SK-N-SH (cell line): ENCODE measurements at regions not wholly inside any gene's neighbourhood (a gene's known extent, or its start where the extent isn't known, plus 50 kb on each side); places are given as distances from the start of the nearest gene placed in this dataset.

Source experiments
- CTCF ChIA-PET: fragments of 300-600, 350-600 bp; formaldehyde crosslinking; extraction: SDS; loops from one replicate; lab custom pipeline; 2021; lab: Yijun Ruan, JAX
- POLR2A ChIA-PET: fragments of 350-600 bp; sonication (Branson Sonifier 250); formaldehyde crosslinking; extraction: SDS; loops from one replicate; lab custom pipeline; 2020; ENCODE audit warnings: antibody characterized with exemption, inconsistent platforms; lab: Yijun Ruan, JAX
- DNase-seq: peaks from one replicate; pipeline ENCODE4 v3.0.0; 2012
- H2AFZ ChIP-seq: fragments of 200-600 bp; sonication (generic); 2 replicates; pipeline ENCODE4 v1.8.1; 2016; ENCODE audit warnings: antibody characterized with exemption, mild to moderate bottlenecking, low read depth
- H3F3A ChIP-seq: fragments of 200-600 bp; sonication (generic); replicated peaks from 2 replicates; pipeline ENCODE3; 2016; ENCODE audit warnings: antibody characterized with exemption, mild to moderate bottlenecking; ENCODE audit not compliant: insufficient read depth
- H3K27ac ChIP-seq, 2 experiments: fragments of 200-500 bp in 1 of 2; fragments of 200-600 bp in 1 of 2; sonication (Bioruptor generic) in 1 of 2; sonication (generic), shearing (Covaris generic) in 1 of 2; 2 replicates each; pipeline versions ENCODE4 v1.5.1 to v1.6.1; 2014 to 2016; ENCODE audit warnings: low read depth in 2 of 2, inconsistent platforms in 1 of 2, low read length in 1 of 2, mild to moderate bottlenecking in 1 of 2, mixed read lengths in 1 of 2
- H3K27me3 ChIP-seq: fragments of 200-600 bp; sonication (generic), shearing (Covaris generic); 2 replicates; pipeline ENCODE4 v1.6.1; 2016; ENCODE audit warnings: mixed run types; ENCODE audit not compliant: insufficient read depth
- H3K36me3 ChIP-seq, 2 experiments: fragments of 200-500 bp in 1 of 2; fragments of 200-600 bp in 1 of 2; sonication (Bioruptor generic) in 1 of 2; sonication (generic) in 1 of 2; replicated peaks in 1 of 2; 2 replicates each; pipeline versions ENCODE3 to v1.5.1; 2014 to 2016; ENCODE audit warnings: low read length in 1 of 2, mild to moderate bottlenecking in 1 of 2; ENCODE audit not compliant: insufficient read depth in 2 of 2, control insufficient read depth in 1 of 2
- H3K4me1 ChIP-seq, 2 experiments: fragments of 200-500 bp in 1 of 2; fragments of 200-600 bp in 1 of 2; sonication (Bioruptor generic) in 1 of 2; sonication (generic), shearing (Covaris generic) in 1 of 2; 2 replicates each; pipeline versions ENCODE4 v1.5.1 to v1.6.1; 2014 to 2016; ENCODE audit warnings: low read depth in 1 of 2, low read length in 1 of 2, mixed run types in 1 of 2; ENCODE audit not compliant: insufficient read depth in 2 of 2, control insufficient read depth in 1 of 2
- H3K4me2 ChIP-seq: fragments of 200-600 bp; sonication (generic), shearing (Covaris generic); 2 replicates; pipeline ENCODE4 v1.6.1; 2017; ENCODE audit warnings: mixed run types
- H3K4me3 ChIP-seq, 2 experiments: fragments of 200-500 bp in 1 of 2; fragments of 200-600 bp in 1 of 2; sonication (Bioruptor generic) in 1 of 2; sonication (generic), shearing (Covaris generic) in 1 of 2; 2 replicates each; pipeline versions ENCODE4 v1.5.1 to v1.8.1; 2014 to 2016; ENCODE audit warnings: low read depth in 2 of 2, inconsistent platforms in 1 of 2, low read length in 1 of 2, mild to moderate bottlenecking in 1 of 2, mixed read lengths in 1 of 2, moderate library complexity in 1 of 2
- H3K79me2 ChIP-seq: fragments of 200-600 bp; sonication (generic); 2 replicates; pipeline ENCODE4 v1.8.1; 2017; ENCODE audit warnings: mild to moderate bottlenecking; ENCODE audit not compliant: insufficient read depth
- H3K9ac ChIP-seq: fragments of 200-600 bp; sonication (generic); 2 replicates; pipeline ENCODE4 v1.6.1; 2017; ENCODE audit warnings: mixed run types
- H3K9me2 ChIP-seq: fragments of 200-600 bp; sonication (generic); 2 replicates; pipeline ENCODE4 v1.6.1; 2017; ENCODE audit warnings: mixed run types
- H3K9me3 ChIP-seq: fragments of 200-600 bp; sonication (generic); 2 replicates; pipeline ENCODE4 v1.6.1; 2017; ENCODE audit warnings: mixed run types, mild to moderate bottlenecking, moderate library complexity
- H4K20me1 ChIP-seq: fragments of 200-600 bp; sonication (generic); 2 replicates; pipeline ENCODE4 v1.6.1; 2017; ENCODE audit warnings: mild to moderate bottlenecking, mixed run types; ENCODE audit not compliant: insufficient read depth
- CHD2 ChIP-seq: fragments of 150-350 bp; IDR thresholded peaks from 2 replicates; pipeline ENCODE4 v1.6.1; 2018; ENCODE audit warnings: low read length; ENCODE audit not compliant: partially characterized antibody
- CTCF ChIP-seq: fragments of 200-600 bp; sonication (generic); IDR thresholded peaks from 2 replicates; pipeline ENCODE4 v1.6.1; 2017; ENCODE audit warnings: antibody characterized with exemption, mild to moderate bottlenecking, moderate library complexity
- EP300 ChIP-seq, 2 experiments: IDR thresholded peaks; 2 replicates each; pipeline versions ENCODE4 v1.4.0 to v1.6.1; 2012; ENCODE audit warnings: borderline replicate concordance in 1 of 2, low read depth in 1 of 2, low read length in 1 of 2
- EZH2phosphoT487 ChIP-seq: fragments of 200-600 bp; sonication (generic); IDR thresholded peaks from 2 replicates; pipeline ENCODE4 v1.6.1; 2017; ENCODE audit warnings: low read depth, mixed run types, mild to moderate bottlenecking, antibody characterized with exemption, moderate library complexity, borderline replicate concordance
- FOSL2 ChIP-seq: IDR thresholded peaks from 2 replicates; pipeline ENCODE4 v1.4.0; 2012; ENCODE audit warnings: low read depth, mild to moderate bottlenecking, moderate library complexity, borderline replicate concordance
- GABPA ChIP-seq: IDR thresholded peaks from 2 replicates; pipeline ENCODE4 v1.4.0; 2012; ENCODE audit warnings: low read depth, mild to moderate bottlenecking
- GATA2 ChIP-seq: sonication (generic); formaldehyde crosslinking; IDR thresholded peaks from 2 replicates; pipeline ENCODE4 v1.5.0; 2020; ENCODE audit warnings: mild to moderate bottlenecking, missing genetic modification reagents
- MXI1 ChIP-seq: IDR thresholded peaks from 2 replicates; pipeline ENCODE4 v1.6.1; 2012; ENCODE audit warnings: mild to moderate bottlenecking, low read depth, low read length, improper control_type of control experiment
- NRF1 ChIP-seq: IDR thresholded peaks from 2 replicates; pipeline ENCODE4 v1.6.1; 2012; ENCODE audit warnings: low read depth, mild to moderate bottlenecking, low read length
- POLR2AphosphoS5 ChIP-seq: IDR thresholded peaks from 2 replicates; pipeline ENCODE4 v1.6.1; 2012; ENCODE audit warnings: low read depth, low read length
- RAD21 ChIP-seq: IDR thresholded peaks from 2 replicates; pipeline ENCODE4 v1.6.1; 2012; ENCODE audit warnings: mild to moderate bottlenecking, low read length
- RCOR1 ChIP-seq: fragments of 150-350 bp; IDR thresholded peaks from 2 replicates; pipeline ENCODE4 v1.6.1; 2017; ENCODE audit warnings: antibody characterized with exemption, low read length
- SIN3A ChIP-seq: IDR thresholded peaks from 2 replicates; pipeline ENCODE4 v1.6.1; 2012; ENCODE audit warnings: low read depth, mild to moderate bottlenecking, low read length, moderate library complexity, borderline replicate concordance
- SMC3 ChIP-seq: IDR thresholded peaks from 2 replicates; pipeline ENCODE4 v1.6.1; 2012; ENCODE audit warnings: low read depth, low read length, improper control_type of control experiment
- TAF1 ChIP-seq: IDR thresholded peaks from 2 replicates; pipeline ENCODE4 v1.6.1; 2012; ENCODE audit warnings: low read depth, mild to moderate bottlenecking, low read length, moderate library complexity, borderline replicate concordance
- TEAD4 ChIP-seq: IDR thresholded peaks from 2 replicates; pipeline ENCODE4 v1.4.0; 2012; ENCODE audit warnings: mild to moderate bottlenecking, borderline replicate concordance; ENCODE audit not compliant: insufficient read depth
- WGBS: methylation state at CpG from one replicate; pipeline ENCODE4 v1.1.6; 2017; ENCODE audit warnings: low lambda C conversion rate; 5-methylcytosine and 5-hydroxymethylcytosine counted together
- TF ChIP-seq, protein P1 (sequence below): fragments of 150-350 bp; IDR thresholded peaks from 2 replicates; pipeline ENCODE4 v1.6.1; 2017; ENCODE audit warnings: antibody characterized with exemption, low read length, low read depth, borderline replicate concordance
- TF ChIP-seq, protein P2 (sequence below): IDR thresholded peaks from 2 replicates; pipeline ENCODE4 v1.4.0; 2012; ENCODE audit warnings: low read depth, borderline replicate concordance
- TF ChIP-seq, protein P3 (sequence below): IDR thresholded peaks from 2 replicates; pipeline ENCODE4 v1.6.1; 2012; ENCODE audit warnings: mild to moderate bottlenecking, low read depth, low read length, moderate library complexity

- Histone ChIP-seq H4K20me1 (no peaks in the 10 kb centered on the region), H3K27me3 (no peaks in the 10 kb centered on the region), H3F3A (no peaks in the 10 kb centered on the region), H3K27ac (no peak overlapping the region), H3K4me1 (no peaks in the 10 kb centered on the region; a peak in 1 of 4 replicates), H3K36me3 (no peaks in the 10 kb centered on the region), H3K79me2 (no peaks in the 10 kb centered on the region), H3K4me3 (no peak overlapping the region), H3K4me2 (no peak overlapping the region), H3K9me2 (no peaks in the 10 kb centered on the region), H3K9me3 (no peaks in the 10 kb centered on the region), H3K9ac (no peak overlapping the region), H2AFZ (no peak overlapping the region)
- ChIA-PET POLR2A (no interaction called here), CTCF (no interaction called here)
- DNase-seq = no peak
- 35% methylated on average over 2 of the region's 2 CpGs for WGBS
- no peak for TF ChIP-seq GABPA
- no peak for TF ChIP-seq NRF1
- TF ChIP-seq POLR2AphosphoS5 = no peak
- no peak for TF ChIP-seq SMC3
- no peak for TF ChIP-seq CTCF
- TF ChIP-seq SIN3A = no peak
- TF ChIP-seq, protein P1, sequence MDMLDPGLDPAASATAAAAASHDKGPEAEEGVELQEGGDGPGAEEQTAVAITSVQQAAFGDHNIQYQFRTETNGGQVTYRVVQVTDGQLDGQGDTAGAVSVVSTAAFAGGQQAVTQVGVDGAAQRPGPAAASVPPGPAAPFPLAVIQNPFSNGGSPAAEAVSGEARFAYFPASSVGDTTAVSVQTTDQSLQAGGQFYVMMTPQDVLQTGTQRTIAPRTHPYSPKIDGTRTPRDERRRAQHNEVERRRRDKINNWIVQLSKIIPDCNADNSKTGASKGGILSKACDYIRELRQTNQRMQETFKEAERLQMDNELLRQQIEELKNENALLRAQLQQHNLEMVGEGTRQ = no peak
- TF ChIP-seq MXI1 = no peak
- no peak for TF ChIP-seq GATA2 (CRISPR knock-in tag)
- no peak for TF ChIP-seq EP300 (IDR thresholded peaks at IDR 0.05; ENCODE audit: borderline replicate concordance in 1 of 2, low read depth in 1 of 2, low read length in 1 of 2)
- TF ChIP-seq TEAD4 = no peak
- no peak for TF ChIP-seq RCOR1
- no peak for TF ChIP-seq FOSL2
- TF ChIP-seq, protein P2, sequence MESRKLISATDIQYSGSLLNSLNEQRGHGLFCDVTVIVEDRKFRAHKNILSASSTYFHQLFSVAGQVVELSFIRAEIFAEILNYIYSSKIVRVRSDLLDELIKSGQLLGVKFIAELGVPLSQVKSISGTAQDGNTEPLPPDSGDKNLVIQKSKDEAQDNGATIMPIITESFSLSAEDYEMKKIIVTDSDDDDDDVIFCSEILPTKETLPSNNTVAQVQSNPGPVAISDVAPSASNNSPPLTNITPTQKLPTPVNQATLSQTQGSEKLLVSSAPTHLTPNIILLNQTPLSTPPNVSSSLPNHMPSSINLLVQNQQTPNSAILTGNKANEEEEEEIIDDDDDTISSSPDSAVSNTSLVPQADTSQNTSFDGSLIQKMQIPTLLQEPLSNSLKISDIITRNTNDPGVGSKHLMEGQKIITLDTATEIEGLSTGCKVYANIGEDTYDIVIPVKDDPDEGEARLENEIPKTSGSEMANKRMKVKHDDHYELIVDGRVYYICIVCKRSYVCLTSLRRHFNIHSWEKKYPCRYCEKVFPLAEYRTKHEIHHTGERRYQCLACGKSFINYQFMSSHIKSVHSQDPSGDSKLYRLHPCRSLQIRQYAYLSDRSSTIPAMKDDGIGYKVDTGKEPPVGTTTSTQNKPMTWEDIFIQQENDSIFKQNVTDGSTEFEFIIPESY = no peak
- no peak for TF ChIP-seq CHD2
- no peak for TF ChIP-seq RAD21
- no peak for TF ChIP-seq EZH2phosphoT487
- TF ChIP-seq, protein P3, sequence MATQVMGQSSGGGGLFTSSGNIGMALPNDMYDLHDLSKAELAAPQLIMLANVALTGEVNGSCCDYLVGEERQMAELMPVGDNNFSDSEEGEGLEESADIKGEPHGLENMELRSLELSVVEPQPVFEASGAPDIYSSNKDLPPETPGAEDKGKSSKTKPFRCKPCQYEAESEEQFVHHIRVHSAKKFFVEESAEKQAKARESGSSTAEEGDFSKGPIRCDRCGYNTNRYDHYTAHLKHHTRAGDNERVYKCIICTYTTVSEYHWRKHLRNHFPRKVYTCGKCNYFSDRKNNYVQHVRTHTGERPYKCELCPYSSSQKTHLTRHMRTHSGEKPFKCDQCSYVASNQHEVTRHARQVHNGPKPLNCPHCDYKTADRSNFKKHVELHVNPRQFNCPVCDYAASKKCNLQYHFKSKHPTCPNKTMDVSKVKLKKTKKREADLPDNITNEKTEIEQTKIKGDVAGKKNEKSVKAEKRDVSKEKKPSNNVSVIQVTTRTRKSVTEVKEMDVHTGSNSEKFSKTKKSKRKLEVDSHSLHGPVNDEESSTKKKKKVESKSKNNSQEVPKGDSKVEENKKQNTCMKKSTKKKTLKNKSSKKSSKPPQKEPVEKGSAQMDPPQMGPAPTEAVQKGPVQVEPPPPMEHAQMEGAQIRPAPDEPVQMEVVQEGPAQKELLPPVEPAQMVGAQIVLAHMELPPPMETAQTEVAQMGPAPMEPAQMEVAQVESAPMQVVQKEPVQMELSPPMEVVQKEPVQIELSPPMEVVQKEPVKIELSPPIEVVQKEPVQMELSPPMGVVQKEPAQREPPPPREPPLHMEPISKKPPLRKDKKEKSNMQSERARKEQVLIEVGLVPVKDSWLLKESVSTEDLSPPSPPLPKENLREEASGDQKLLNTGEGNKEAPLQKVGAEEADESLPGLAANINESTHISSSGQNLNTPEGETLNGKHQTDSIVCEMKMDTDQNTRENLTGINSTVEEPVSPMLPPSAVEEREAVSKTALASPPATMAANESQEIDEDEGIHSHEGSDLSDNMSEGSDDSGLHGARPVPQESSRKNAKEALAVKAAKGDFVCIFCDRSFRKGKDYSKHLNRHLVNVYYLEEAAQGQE = no peak
- no peak for TF ChIP-seq TAF1
Observed at GRCh38 chr1:60387175-60387574, 313.6 kb upstream of the C1orf87 start.
